Esophagus muscularis mucosa (tissue), 4 donors: ENCODE measurements at regions not wholly inside any gene's neighbourhood (a gene's known extent, or its start where the extent isn't known, plus 50 kb on each side); places are given as distances from the start of the nearest gene placed in this dataset.

Experiments used
- DNase-seq: peaks from one replicate; pipeline ENCODE4 v3.0.0-alpha.2; 2017; ENCODE audit errors: extremely low spot score
- H3K27ac ChIP-seq, 4 donors: fragments of 200-600 bp; sonication (generic); replicated peaks in 1 of 4; 1 replicate in 3 of 4; 2 replicates in 1 of 4; pipeline ENCODE4 v1.5.1; 2016 to 2019; ENCODE audit warnings: mild to moderate bottlenecking in 1 of 4
- H3K27me3 ChIP-seq, 4 donors: fragments of 200-600 bp; sonication (generic); one replicate each; pipeline versions ENCODE4 v1.5.1 to v1.6.0; 2016 to 2019
- H3K36me3 ChIP-seq, 4 donors: fragments of 200-600 bp; sonication (generic); one replicate each; pipeline ENCODE4 v1.5.1; 2016 to 2019
- H3K4me1 ChIP-seq, 4 donors: fragments of 200-600 bp; sonication (generic); one replicate each; pipeline ENCODE4 v1.5.1; 2016 to 2019
- H3K4me3 ChIP-seq, 4 donors: fragments of 200-600 bp; sonication (generic); 1 replicate in 2 of 4; 2 replicates in 2 of 4; pipeline ENCODE4 v1.5.1; 2016 to 2019; ENCODE audit warnings: mild to moderate bottlenecking in 4 of 4, moderate library complexity in 1 of 4
- H3K9me3 ChIP-seq, 4 donors: fragments of 200-600 bp; sonication (generic); 1 replicate in 3 of 4; 2 replicates in 1 of 4; pipeline ENCODE4 v1.5.1; 2016 to 2019
- CTCF ChIP-seq, 3 experiments: fragments of 200-600 bp in 2 of 3; fragments of 450-650 bp in 1 of 3; sonication (generic) in 2 of 3; IDR thresholded peaks; one replicate each; pipeline ENCODE4 v1.5.1; 2017 to 2019; ENCODE audit warnings: antibody characterized with exemption in 3 of 3, mild to moderate bottlenecking in 2 of 3, moderate library complexity in 1 of 3
- EP300 ChIP-seq: sonication (generic); formaldehyde crosslinking; IDR thresholded peaks from one replicate; pipeline ENCODE4 v1.6.1; 2017; ENCODE audit warnings: antibody characterized with exemption
- POLR2A ChIP-seq: fragments of 450-650 bp; IDR thresholded peaks from one replicate; pipeline ENCODE4 v1.6.1; 2017; ENCODE audit warnings: antibody characterized with exemption, moderate library complexity, mild to moderate bottlenecking, low read depth
- POLR2AphosphoS5 ChIP-seq, 2 donors: sonication (generic); formaldehyde crosslinking; IDR thresholded peaks; one replicate each; pipeline ENCODE4 v1.6.1; 2017; ENCODE audit warnings: antibody characterized with exemption in 2 of 2
- WGBS: methylation state at CpG from one replicate; pipeline ENCODE4 v1.1.5; 2018; 5-methylcytosine and 5-hydroxymethylcytosine counted together
- intact Hi-C: fragments of 100-400 bp; cut with DNase I; formaldehyde crosslinking; loops from one replicate; pipeline ENCODE4 v1.15.1; 2023

GRCh38 chr13:69283837-69284236 is 823.8 kb upstream of the ATXN8OS start:
- WGBS: 61% methylated on average over 2 of the region's 2 CpGs
- H3K9me3 ChIP-seq: no peaks in the 10 kb centered on the region

GRCh38 chr13:69283301-69283700 is 824.3 kb upstream of the ATXN8OS start:
- WGBS: 44% methylated on average over 1 of the region's 1 CpG

More at GRCh38 chr13:69283837-69284236, 823.8 kb upstream of the ATXN8OS start:
- Histone ChIP-seq H3K27ac (no peak overlapping the region), H3K36me3 (no peaks in the 10 kb centered on the region), H3K4me3 (no peak overlapping the region), H3K27me3 (no peaks in the 10 kb centered on the region), H3K4me1 (no peaks in the 10 kb centered on the region)
- TF ChIP-seq CTCF (IDR thresholded peaks at IDR 0.05) (no peak), EP300 (no peak), POLR2A (no peak), POLR2AphosphoS5 (IDR thresholded peaks at IDR 0.05) (no peak)
- intact Hi-C loops: no loop called here
- DNase-seq: no peak

GRCh38 chr13:69280399-69280798 is 827.2 kb upstream of the ATXN8OS start:
- no peaks in the 10 kb centered on the region for H3K36me3 ChIP-seq
- DNase-seq: no peak
- H3K27me3 ChIP-seq: no peaks in the 10 kb centered on the region
- no peak overlapping the region for H3K27ac ChIP-seq
- intact Hi-C loops: no loop called here
- no peak overlapping the region for H3K4me3 ChIP-seq
- TF ChIP-seq EP300 (no peak), POLR2A (no peak), CTCF (IDR thresholded peaks at IDR 0.05) (no peak), POLR2AphosphoS5 (IDR thresholded peaks at IDR 0.05) (no peak)
- H3K9me3 ChIP-seq: no peaks in the 10 kb centered on the region
- WGBS: 76% methylated on average over 4 of the region's 4 CpGs
- no peaks in the 10 kb centered on the region for H3K4me1 ChIP-seq

More at GRCh38 chr13:69283301-69283700, 824.3 kb upstream of the ATXN8OS start:
- TF ChIP-seq CTCF (IDR thresholded peaks at IDR 0.05) (no peak), EP300 (no peak), POLR2AphosphoS5 (IDR thresholded peaks at IDR 0.05) (no peak), POLR2A (no peak)
- intact Hi-C loops: no loop called here
- no peaks in the 10 kb centered on the region for H3K4me1 ChIP-seq
- H3K4me3 ChIP-seq: no peak overlapping the region
- no peaks in the 10 kb centered on the region for H3K27me3 ChIP-seq
- H3K36me3 ChIP-seq: no peaks in the 10 kb centered on the region
- H3K27ac ChIP-seq: no peak overlapping the region
- DNase-seq: no peak
- H3K9me3 ChIP-seq: no peaks in the 10 kb centered on the region

GRCh38 chr13:69279213-69279612 is 828.4 kb upstream of the ATXN8OS start:
- H3K36me3 ChIP-seq: no peaks in the 10 kb centered on the region
- H3K27ac ChIP-seq: no peak overlapping the region
- intact Hi-C loops: no loop called here
- no peaks in the 10 kb centered on the region for H3K4me1 ChIP-seq
- H3K27me3 ChIP-seq: no peaks in the 10 kb centered on the region
- TF ChIP-seq POLR2A (no peak), POLR2AphosphoS5 (IDR thresholded peaks at IDR 0.05) (no peak), CTCF (IDR thresholded peaks at IDR 0.05) (no peak), EP300 (no peak)
- no peaks in the 10 kb centered on the region for H3K9me3 ChIP-seq
- no peak for DNase-seq
- H3K4me3 ChIP-seq: no peak overlapping the region

GRCh38 chr13:69274231-69274630 is 833.4 kb upstream of the ATXN8OS start:
- no peaks in the 10 kb centered on the region for H3K36me3 ChIP-seq
- H3K27ac ChIP-seq: no peak overlapping the region
- no peak for DNase-seq
- TF ChIP-seq POLR2AphosphoS5 (IDR thresholded peaks at IDR 0.05) (no peak), CTCF (IDR thresholded peaks at IDR 0.05) (no peak), EP300 (no peak), POLR2A (no peak)
- H3K27me3 ChIP-seq: no peaks in the 10 kb centered on the region
- H3K9me3 ChIP-seq: no peaks in the 10 kb centered on the region
- H3K4me1 ChIP-seq: no peaks in the 10 kb centered on the region
- H3K4me3 ChIP-seq: no peak overlapping the region
- 76% methylated on average over 1 of the region's 1 CpG for WGBS
- intact Hi-C loops: no loop called here
